HFF-Myc (cell line): ENCODE measurements at regions not wholly inside any gene's neighbourhood (a gene's known extent, or its start where the extent isn't known, plus 50 kb on each side); places are given as distances from the start of the nearest gene placed in this dataset.

Experiments
- DNase-seq: peaks from one replicate; pipeline ENCODE4 v3.0.0-alpha.2; 2011; ENCODE audit warnings: low read depth; ENCODE audit errors: extremely low read depth
- H3K4me3 ChIP-seq: replicated peaks from 2 replicates; pipeline ENCODE4 v1.5.1; 2011; ENCODE audit warnings: low read depth, mild to moderate bottlenecking, control low read depth, low read length
- CTCF ChIP-seq: IDR thresholded peaks from 2 replicates; pipeline ENCODE4 v1.5.1; 2012; ENCODE audit warnings: mild to moderate bottlenecking, low read depth, low read length, control low read depth; ENCODE audit errors: missing control alignments

- TF ChIP-seq CTCF, result no peak
- no peak overlapping the region for H3K4me3 ChIP-seq
- no peak for DNase-seq
Observed at GRCh38 chr6:166027761-166028160, 139.9 kb downstream of the TBXT start.

GRCh38 chr6:166026586-166027126 is 141.0 kb downstream of the TBXT start:
- DNase-seq, result no peak
- no peak for TF ChIP-seq CTCF
- H3K4me3 ChIP-seq, result no peak overlapping the region

GRCh38 chr6:166025149-166025898 is 142.3 kb downstream of the TBXT start:
- no peak for DNase-seq
- H3K4me3 ChIP-seq, result no peak overlapping the region
- no peak for TF ChIP-seq CTCF

- no peak overlapping the region for H3K4me3 ChIP-seq
- no peak for TF ChIP-seq CTCF
- DNase-seq, result no peak
Observed at GRCh38 chr6:166024252-166024651, 143.4 kb downstream of the TBXT start.

- H3K4me3 ChIP-seq, result no peak overlapping the region
- no peak for DNase-seq
- no peak for TF ChIP-seq CTCF
Observed at GRCh38 chr6:166023273-166023989, 144.2 kb downstream of the TBXT start.

- DNase-seq, result no peak
- no peak overlapping the region for H3K4me3 ChIP-seq
- TF ChIP-seq CTCF, result no peak
Observed at GRCh38 chr6:166021429-166021828, 146.2 kb downstream of the TBXT start.
